ENCODE measurements at regions not wholly inside any gene's neighbourhood (a gene's known extent, or its start where the extent isn't known, plus 50 kb on each side); places are given as distances from the start of the nearest gene placed in this dataset.

GRCh38 chr10:61565819-61566560, 96.7 kb upstream of the CABCOCO1 start:
- TF ChIP-seq, protein P1, sequence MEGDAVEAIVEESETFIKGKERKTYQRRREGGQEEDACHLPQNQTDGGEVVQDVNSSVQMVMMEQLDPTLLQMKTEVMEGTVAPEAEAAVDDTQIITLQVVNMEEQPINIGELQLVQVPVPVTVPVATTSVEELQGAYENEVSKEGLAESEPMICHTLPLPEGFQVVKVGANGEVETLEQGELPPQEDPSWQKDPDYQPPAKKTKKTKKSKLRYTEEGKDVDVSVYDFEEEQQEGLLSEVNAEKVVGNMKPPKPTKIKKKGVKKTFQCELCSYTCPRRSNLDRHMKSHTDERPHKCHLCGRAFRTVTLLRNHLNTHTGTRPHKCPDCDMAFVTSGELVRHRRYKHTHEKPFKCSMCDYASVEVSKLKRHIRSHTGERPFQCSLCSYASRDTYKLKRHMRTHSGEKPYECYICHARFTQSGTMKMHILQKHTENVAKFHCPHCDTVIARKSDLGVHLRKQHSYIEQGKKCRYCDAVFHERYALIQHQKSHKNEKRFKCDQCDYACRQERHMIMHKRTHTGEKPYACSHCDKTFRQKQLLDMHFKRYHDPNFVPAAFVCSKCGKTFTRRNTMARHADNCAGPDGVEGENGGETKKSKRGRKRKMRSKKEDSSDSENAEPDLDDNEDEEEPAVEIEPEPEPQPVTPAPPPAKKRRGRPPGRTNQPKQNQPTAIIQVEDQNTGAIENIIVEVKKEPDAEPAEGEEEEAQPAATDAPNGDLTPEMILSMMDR (IDR thresholded peaks at IDR 0.05; ENCODE audit: extremely low read depth in 1 of 2, insufficient read depth in 1 of 2, low read depth in 1 of 2, low read length in 2 of 2) = no peak
- TF ChIP-seq EZH2 (IDR thresholded peaks at IDR 0.05; ENCODE audit: borderline replicate concordance, low read depth, low read length, severe bottlenecking) = no peak
- no peak for TF ChIP-seq POLR2A (IDR thresholded peaks at IDR 0.05; ENCODE audit: low read depth, low read length)
- TF ChIP-seq POLR2AphosphoS5 (IDR thresholded peaks at IDR 0.05; ENCODE audit: insufficient read depth, low read depth, low read length) = no peak
- no peak for TF ChIP-seq MYC (IDR thresholded peaks at IDR 0.05; ENCODE audit: low read depth, low read length)
- no peak for TF ChIP-seq JUN (IDR thresholded peaks at IDR 0.05; ENCODE audit: borderline replicate concordance, insufficient read depth, insufficient read length, low read depth)
- TF ChIP-seq MAX (IDR thresholded peaks at IDR 0.05; ENCODE audit: insufficient read depth, insufficient read length) = no peak
- TF ChIP-seq GATA2 (IDR thresholded peaks at IDR 0.05; ENCODE audit: insufficient read depth, insufficient read length, low read depth, low read length) = no peak
